ENCODE measurements at regions not wholly inside any gene's neighbourhood (a gene's known extent, or its start where the extent isn't known, plus 50 kb on each side); places are given as distances from the start of the nearest gene placed in this dataset.

DNA sequence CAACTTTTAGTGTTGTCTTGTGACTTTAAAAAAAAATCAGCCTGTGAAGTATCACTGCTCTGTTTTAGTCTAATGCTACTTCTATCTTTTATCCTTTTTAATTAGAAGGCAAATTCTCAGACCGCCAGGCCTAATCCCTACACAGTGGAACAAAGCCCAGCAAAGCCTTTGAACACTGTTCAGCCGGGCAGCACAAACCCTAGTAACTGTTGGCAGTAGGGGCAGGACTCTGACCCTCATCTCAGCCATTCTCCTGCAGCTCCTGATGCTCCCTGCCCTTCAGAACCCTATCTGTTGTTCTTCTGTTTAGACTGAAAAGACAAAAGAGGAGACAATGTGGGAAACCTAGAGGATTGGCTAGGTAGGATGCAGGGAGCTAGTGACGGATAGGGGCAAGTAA is 78.0 kb upstream of the OTX2 start:
- no peak for DNase-seq
- Mint-ChIP-seq H3K36me3 (ENCODE audit: low read depth) (no peaks in the 10 kb centered on the region), H3K4me1 (ENCODE audit: low read depth) (no peaks in the 10 kb centered on the region), H3K4me3 (no peak overlapping the region), H3K27ac (no peak overlapping the region), H3K27me3 (peaks cover 28% of the 10 kb centered on the region), H3K9me3 (no peaks in the 10 kb centered on the region)
- intact Hi-C loops (cut with micrococcal nuclease), result no loop called here
- TF ChIP-seq, protein P1, sequence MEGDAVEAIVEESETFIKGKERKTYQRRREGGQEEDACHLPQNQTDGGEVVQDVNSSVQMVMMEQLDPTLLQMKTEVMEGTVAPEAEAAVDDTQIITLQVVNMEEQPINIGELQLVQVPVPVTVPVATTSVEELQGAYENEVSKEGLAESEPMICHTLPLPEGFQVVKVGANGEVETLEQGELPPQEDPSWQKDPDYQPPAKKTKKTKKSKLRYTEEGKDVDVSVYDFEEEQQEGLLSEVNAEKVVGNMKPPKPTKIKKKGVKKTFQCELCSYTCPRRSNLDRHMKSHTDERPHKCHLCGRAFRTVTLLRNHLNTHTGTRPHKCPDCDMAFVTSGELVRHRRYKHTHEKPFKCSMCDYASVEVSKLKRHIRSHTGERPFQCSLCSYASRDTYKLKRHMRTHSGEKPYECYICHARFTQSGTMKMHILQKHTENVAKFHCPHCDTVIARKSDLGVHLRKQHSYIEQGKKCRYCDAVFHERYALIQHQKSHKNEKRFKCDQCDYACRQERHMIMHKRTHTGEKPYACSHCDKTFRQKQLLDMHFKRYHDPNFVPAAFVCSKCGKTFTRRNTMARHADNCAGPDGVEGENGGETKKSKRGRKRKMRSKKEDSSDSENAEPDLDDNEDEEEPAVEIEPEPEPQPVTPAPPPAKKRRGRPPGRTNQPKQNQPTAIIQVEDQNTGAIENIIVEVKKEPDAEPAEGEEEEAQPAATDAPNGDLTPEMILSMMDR (IDR thresholded peaks at IDR 0.05), result no peak
- no peak for ATAC-seq
- ChIA-PET CTCF (interaction anchor here (1.7 kb wide), 1 partner anchor 11 kb away, joined by 3 read pairs; no protein-coding TSS in a partner anchor), POLR2A (no interaction called here)

GRCh38 chr14:56887216-56887615 is 76.9 kb upstream of the OTX2 start:
- Mint-ChIP-seq H3K27ac (no peak overlapping the region), H3K4me3 (no peak overlapping the region), H3K36me3 (ENCODE audit: low read depth) (no peaks in the 10 kb centered on the region), H3K4me1 (ENCODE audit: low read depth) (no peaks in the 10 kb centered on the region), H3K27me3 (peaks cover 25% of the 10 kb centered on the region), H3K9me3 (no peaks in the 10 kb centered on the region)
- TF ChIP-seq, protein P1 (IDR thresholded peaks at IDR 0.05), result no peak
- DNase-seq (no peak), ATAC-seq (no peak)
- CTCF ChIA-PET, result no interaction called here
- POLR2A ChIA-PET, result no interaction called here
- intact Hi-C loops (cut with micrococcal nuclease), result no loop called here

GRCh38 chr14:56886471-56887062 is 76.3 kb upstream of the OTX2 start:
- TF ChIP-seq, protein P1 (IDR thresholded peaks at IDR 0.05), result no peak

DNA sequence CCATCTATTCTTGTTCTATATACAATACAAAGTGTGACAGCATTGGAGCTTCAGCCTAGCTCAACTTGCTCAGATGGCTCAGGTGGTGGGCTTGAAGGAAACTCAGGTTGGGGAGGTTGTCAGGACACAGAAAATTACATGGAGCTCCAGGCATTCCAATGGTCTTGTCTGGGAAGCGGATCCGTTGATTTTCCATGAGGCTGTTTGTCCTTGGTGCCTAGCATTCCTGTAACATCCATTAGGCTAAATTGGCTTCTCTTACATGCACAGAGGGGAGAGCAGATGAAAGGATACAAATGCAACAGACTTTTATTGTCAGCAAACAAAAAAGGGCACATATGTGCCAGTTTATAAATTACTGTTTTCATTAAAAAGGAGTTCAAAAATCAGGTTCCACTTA is 75.5 kb upstream of the OTX2 start:
- CTCF ChIA-PET, result interaction anchor here (0.9 kb wide), 1 partner anchor 395 kb away, joined by 3 read pairs; no protein-coding TSS in a partner anchor
- intact Hi-C loops (cut with micrococcal nuclease), result no loop called here

More at GRCh38 chr14:56886471-56887062, 76.3 kb upstream of the OTX2 start:
- H3K9me3 Mint-ChIP-seq, result no peaks in the 10 kb centered on the region
- intact Hi-C loops (cut with micrococcal nuclease), result no loop called here
- H3K36me3 Mint-ChIP-seq (ENCODE audit: low read depth), result no peaks in the 10 kb centered on the region
- H3K27ac Mint-ChIP-seq, result no peak overlapping the region
- ATAC-seq, result no peak
- no peak overlapping the region for H3K4me3 Mint-ChIP-seq
- peaks cover 23% of the 10 kb centered on the region for H3K27me3 Mint-ChIP-seq
- H3K4me1 Mint-ChIP-seq (ENCODE audit: low read depth), result no peaks in the 10 kb centered on the region
- ChIA-PET CTCF (no interaction called here), POLR2A (no interaction called here)
- no peak for DNase-seq

GRCh38 chr14:56884617-56885016 is 74.3 kb upstream of the OTX2 start:
- CTCF ChIA-PET, result no interaction called here
- ATAC-seq, result no peak
- no peak for DNase-seq
- intact Hi-C loops (cut with micrococcal nuclease), result no loop called here
- no peaks in the 10 kb centered on the region for H3K9me3 Mint-ChIP-seq
- H3K27ac Mint-ChIP-seq, result no peak overlapping the region
- H3K36me3 Mint-ChIP-seq (ENCODE audit: low read depth), result no peaks in the 10 kb centered on the region
- H3K27me3 Mint-ChIP-seq, result peaks cover 22% of the 10 kb centered on the region
- TF ChIP-seq, protein P1 (IDR thresholded peaks at IDR 0.05), result no peak
- no peak overlapping the region for H3K4me3 Mint-ChIP-seq
- POLR2A ChIA-PET, result no interaction called here
- H3K4me1 Mint-ChIP-seq (ENCODE audit: low read depth), result no peaks in the 10 kb centered on the region

More for the DNA sequence above, 75.5 kb upstream of the OTX2 start:
- Mint-ChIP-seq H3K27ac (no peak overlapping the region), H3K9me3 (no peaks in the 10 kb centered on the region), H3K36me3 (ENCODE audit: low read depth) (no peaks in the 10 kb centered on the region), H3K4me3 (no peak overlapping the region), H3K4me1 (ENCODE audit: low read depth) (no peaks in the 10 kb centered on the region), H3K27me3 (peaks cover 23% of the 10 kb centered on the region)
- no peak for DNase-seq
- ATAC-seq, result no peak
- TF ChIP-seq, protein P1 (IDR thresholded peaks at IDR 0.05), result no peak
- POLR2A ChIA-PET, result interaction anchor here (0.8 kb wide), 1 partner anchor 16 kb away, joined by 3 read pairs; no protein-coding TSS in a partner anchor

Data from activated CD8-positive, alpha-beta T cell treated with anti-CD3 and anti-CD28 coated beads for 36 hours (primary cell).